Fibroblast of peridontal ligament (primary cell): ENCODE measurements at regions not wholly inside any gene's neighbourhood (a gene's known extent, or its start where the extent isn't known, plus 50 kb on each side); places are given as distances from the start of the nearest gene placed in this dataset.

Experiments used
- DNase-seq: peaks from one replicate; pipeline ENCODE4 v3.0.0-alpha.2; 2010; ENCODE audit errors: extremely low read depth

DNA sequence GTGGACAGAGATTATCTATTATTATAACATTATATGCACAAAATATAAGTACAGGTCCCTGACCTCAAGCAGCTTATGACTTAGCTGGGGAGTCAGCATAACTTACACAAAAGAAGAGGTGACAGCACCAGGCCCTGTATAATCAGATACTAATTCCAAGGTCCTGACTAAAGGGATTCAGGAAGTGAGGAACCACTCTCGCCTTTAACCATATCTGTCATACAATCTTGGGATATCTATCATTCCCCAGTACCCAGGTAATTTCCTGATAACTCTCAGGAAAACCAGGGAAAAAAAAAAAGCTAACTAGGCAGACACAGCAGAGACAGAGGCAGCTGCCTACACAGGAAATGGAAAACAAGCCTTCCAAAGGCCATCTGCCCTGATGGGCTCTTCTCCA is 78.5 kb upstream of the CAMK1G start:
- DNase-seq = no peak

GRCh38 chr1:209506101-209506500 is 77.4 kb upstream of the CAMK1G start:
- no peak for DNase-seq

- no peak for DNase-seq
Observed at GRCh38 chr1:209509039-209509438, 74.5 kb upstream of the CAMK1G start.

DNA sequence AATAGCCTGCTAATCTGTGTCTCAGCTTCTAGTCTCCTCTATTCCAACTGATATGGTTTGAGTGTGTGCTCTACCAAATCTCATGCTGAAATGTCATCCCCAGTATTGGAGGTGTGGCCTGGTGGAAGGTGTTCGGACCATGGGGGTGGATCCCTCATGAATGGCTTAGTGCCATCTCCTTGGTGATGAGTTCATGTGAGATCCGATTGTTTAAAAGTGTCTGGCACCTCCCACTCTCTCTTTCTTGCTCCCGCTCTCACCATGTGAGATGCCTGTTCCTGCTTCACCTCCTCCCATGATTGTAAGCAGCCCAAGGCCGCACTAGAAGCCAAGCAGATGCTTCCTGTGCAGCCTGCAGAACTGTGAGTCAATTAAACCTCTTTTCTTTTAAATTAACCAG is 73.5 kb upstream of the CAMK1G start:
- no peak for DNase-seq

GRCh38 chr1:209511169-209511568 is 72.3 kb upstream of the CAMK1G start:
- no peak for DNase-seq

- no peak for DNase-seq
Observed at GRCh38 chr1:209512821-209513220, 70.7 kb upstream of the CAMK1G start.

GRCh38 chr1:209513226-209513625 is 70.3 kb upstream of the CAMK1G start:
- peak; percentile 39 for DNase-seq

GRCh38 chr1:209516771-209517680 is 66.5 kb upstream of the CAMK1G start:
- no peak for DNase-seq

DNA sequence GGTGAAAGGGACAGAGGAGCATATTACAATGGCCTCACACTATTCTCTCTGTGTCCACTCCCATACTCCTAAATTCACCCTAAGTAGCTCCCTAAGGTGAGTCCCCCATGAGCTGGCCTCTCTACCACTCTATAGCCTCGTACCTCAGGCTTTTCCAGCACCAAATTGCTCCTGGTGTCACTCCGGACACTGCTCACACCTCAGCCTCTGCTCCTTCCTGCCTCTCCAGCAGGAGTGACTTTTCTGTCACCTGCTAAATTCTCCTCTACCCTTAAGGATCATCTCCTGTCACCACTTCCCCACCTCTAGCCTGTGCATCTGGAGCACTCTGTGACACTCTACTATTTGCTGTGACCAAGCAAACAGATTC is 65.8 kb upstream of the CAMK1G start:
- DNase-seq = no peak

DNA sequence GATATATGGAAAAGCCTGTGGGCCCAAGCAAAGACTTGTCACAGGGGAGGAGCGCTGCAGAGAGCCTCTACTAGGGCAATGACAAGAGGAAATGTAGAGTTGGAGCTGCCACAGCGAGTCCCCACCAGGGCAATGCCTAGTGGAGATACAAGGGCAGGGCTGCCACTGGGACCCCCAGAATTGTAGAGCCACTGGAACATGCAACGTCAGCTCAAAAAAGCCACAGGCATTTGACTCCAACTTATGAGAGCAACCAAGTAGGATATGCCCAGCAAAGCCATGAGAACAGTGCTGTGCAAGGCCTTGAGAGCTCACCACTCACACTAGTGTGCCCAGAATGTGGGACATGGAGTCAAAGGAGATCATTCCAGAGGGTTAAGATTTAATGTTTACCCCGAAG is 63.7 kb upstream of the CAMK1G start:
- DNase-seq = no peak

DNA sequence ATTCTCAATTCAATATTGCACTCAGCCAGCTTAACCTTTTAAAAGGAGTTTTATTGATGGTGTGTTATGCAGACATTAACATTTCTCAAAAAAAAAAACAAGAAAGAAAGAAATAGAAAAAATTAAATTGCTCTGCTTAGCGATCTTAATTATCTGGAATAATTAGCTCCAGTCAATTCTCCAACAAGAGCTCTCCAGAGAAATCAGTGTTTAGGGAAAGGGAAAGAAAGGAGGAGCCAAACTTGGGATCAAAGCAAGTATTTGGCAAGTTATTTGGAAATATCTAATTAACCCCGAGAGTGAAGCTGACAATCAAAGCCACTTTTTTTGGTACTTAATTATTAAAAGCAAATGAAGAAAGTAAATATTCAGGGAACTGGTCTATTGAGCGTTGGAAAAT is 60.7 kb upstream of the CAMK1G start:
- no peak for DNase-seq

DNA sequence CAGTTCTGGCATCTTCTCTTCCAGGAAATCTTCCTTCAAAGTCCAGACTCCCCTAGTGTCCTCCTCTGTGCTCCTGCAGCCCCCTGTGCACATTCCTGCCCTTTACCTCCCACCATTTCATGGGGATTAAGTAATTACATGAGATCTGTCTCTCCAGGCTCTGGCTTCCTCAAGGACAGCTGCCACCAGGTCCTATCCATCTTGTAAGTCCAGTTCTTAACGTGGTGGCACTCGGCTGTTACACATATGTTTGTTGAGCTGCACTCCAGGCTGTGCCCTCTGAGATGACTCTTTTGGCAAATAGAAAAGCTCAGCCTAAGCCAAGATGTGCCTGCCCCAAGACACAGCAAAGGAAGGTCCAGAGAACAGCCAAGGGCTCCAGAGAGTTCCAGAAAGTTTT is 57.4 kb upstream of the CAMK1G start:
- DNase-seq = no peak

GRCh38 chr1:209527372-209527771 is 56.1 kb upstream of the CAMK1G start:
- DNase-seq = no peak

DNA sequence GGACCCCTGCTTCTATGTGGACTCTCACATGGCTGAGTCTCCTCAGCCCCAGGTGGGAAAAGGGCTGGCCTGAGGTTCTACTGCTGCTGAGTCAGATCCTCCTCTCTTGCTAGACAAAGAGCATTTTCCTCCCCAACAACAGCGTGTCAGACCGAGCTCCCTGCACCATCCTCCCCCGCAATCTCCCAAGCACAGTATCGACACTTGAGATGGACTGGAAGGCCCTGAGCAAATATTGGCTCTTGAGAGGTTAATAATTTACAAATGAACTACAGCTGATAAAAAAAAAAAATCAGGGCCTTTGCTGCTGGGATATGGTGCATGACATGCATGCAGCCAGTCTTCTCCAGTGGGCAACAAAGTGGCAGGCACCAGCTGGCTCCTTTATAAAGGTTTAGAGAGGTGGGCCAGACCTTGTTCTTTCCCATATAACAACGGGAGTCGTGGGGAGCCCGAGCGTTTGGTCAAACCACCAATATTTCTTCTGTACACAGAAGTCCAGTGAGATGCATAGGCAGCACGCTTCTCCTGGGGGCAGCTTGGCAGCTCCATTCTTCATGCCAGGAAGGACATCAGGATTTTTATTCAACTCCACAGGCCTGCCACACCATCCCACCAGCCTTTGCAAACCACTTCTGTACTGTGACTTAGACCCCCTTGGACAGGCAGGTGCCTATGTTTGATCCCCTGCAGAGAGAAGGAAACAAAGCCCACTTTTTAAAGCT is 55.4 kb upstream of the CAMK1G start:
- no peak for DNase-seq

DNA sequence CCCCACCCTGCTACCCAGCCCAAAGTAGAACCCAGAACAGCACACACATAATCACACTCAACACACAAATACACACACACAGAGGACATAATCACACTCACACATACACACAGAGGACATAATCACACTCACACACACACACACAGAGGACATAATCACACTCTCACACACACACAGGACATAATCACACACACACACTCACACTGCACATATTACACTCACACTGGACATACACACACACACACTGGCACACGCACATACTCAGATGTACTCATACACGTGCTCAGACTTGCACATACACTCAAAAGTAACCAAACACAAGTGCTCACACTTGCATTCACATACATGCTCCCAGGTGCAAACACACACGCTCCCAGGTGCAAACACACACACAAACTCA is 54.3 kb upstream of the CAMK1G start:
- no peak for DNase-seq

- DNase-seq = no peak
Observed at GRCh38 chr1:209531006-209531405, 52.5 kb upstream of the CAMK1G start.

DNA sequence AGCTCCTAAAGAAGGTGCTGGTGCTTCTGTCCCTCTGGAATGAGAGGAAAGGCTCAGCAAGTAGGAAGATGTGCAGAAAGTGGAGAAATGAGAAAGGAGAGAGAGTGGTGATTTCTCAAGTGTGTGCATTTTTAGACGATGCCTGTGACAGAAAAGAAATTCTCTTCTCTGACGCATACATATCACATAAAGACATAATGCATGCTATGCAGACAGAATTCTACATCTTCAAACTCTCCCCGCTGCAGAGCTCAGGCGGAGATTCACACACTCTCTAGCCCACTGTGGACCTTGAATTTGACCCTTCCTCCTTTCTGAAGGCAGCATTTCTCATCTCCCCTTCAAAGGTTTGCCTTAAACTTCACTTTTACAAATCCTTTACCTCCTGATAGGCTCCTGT is 52.0 kb upstream of the CAMK1G start:
- DNase-seq = no peak
